ENCODE measurements at regions not wholly inside any gene's neighbourhood (a gene's known extent, or its start where the extent isn't known, plus 50 kb on each side); places are given as distances from the start of the nearest gene placed in this dataset.

- TF ChIP-seq SOX6 (IDR thresholded peaks at IDR 0.05) (no peak), SOX6 (CRISPR knock-in tag; IDR thresholded peaks at IDR 0.05) (peak; percentile 36; the same call in 1 of the 2 replicates)
- TF ChIP-seq, protein P1, sequence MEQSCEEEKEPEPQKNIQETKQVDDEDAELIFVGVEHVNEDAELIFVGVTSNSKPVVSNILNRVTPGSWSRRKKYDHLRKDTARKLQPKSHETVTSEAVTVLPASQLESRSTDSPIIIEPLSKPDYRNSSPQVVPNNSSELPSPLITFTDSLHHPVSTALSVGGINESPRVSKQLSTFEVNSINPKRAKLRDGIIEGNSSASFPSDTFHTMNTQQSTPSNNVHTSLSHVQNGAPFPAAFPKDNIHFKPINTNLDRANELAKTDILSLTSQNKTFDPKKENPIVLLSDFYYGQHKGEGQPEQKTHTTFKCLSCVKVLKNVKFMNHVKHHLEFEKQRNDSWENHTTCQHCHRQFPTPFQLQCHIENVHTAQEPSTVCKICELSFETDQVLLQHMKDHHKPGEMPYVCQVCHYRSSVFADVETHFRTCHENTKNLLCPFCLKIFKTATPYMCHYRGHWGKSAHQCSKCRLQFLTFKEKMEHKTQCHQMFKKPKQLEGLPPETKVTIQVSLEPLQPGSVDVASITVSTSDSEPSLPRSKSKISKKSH (CRISPR knock-in tag; IDR thresholded peaks at IDR 0.05; ENCODE audit: borderline replicate concordance): 0 out of 2 replicates have a peak, but pooled peaks have one; percentile 36
These were observed 85.6 kb downstream of the TTLL2 start (continued) for GRCh38 chr6:167410462-167410861.

DNA sequence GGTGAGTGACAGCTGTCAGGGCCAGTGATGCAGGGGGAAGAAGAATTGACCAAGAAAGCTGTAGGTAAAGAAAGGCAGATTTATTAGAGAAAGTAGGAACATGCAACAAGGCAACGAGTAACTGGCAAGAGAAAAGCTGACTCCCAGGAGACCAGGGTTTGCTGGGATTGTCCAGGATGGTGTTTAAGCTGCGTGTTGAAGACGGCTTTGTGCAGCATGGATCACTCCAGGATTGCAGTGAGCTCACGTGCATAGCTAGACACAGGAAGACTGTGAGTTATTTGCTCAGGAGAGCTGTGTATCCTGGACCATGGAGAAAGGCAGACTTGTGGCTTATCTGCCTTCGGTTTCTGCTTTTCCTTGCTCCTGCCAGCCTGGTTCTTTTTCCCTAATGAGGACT is 87.6 kb downstream of the TTLL2 start:
- H3K36me3 ChIP-seq (replicated peaks in 1 of 2; ENCODE audit: control insufficient read depth in 1 of 2, insufficient read depth in 2 of 2, low read length in 2 of 2): no peaks in the 10 kb centered on the region
- H4K20me1 ChIP-seq (ENCODE audit: insufficient read depth, low read length): no peaks in the 10 kb centered on the region
- no peak overlapping the region for H2AFZ ChIP-seq (ENCODE audit: low read length)
- WGBS (ENCODE audit: low lambda C conversion rate): 5% methylated on average over 5 of the region's 5 CpGs
- H3K27me3 ChIP-seq (ENCODE audit: control insufficient read depth in 1 of 2, insufficient read depth in 2 of 2, low read length in 2 of 2): peaks cover 11 to 49% of the 10 kb centered on the region in 2 experiments; a peak in 4 of 5 replicates
- H3K4me3 ChIP-seq (replicated peaks in 1 of 3; ENCODE audit: insufficient read depth in 1 of 3, low read depth in 2 of 3, low read length in 3 of 3): no peak overlapping the region
- peak overlapping the region; percentile 43 for H3K4me2 ChIP-seq (ENCODE audit: low read depth, low read length)
- no peak overlapping the region for H3K9ac ChIP-seq (ENCODE audit: insufficient read depth, low read depth, low read length)
- in situ Hi-C loops (cut with HindIII; ENCODE audit: extremely low pct_ligation_motif_present, low pct_unique_long_range_greater_than_20kb) (no loop called here), intact Hi-C loops (cut with micrococcal nuclease; ENCODE audit: unreplicated experiment) (loop anchor here (1.0 kb wide), 1 partner anchor 8 kb away; no protein-coding TSS in a partner anchor)
- BruUV-seq (replicated peaks): no TSS peak
- ATAC-seq: peak; percentile 11; the same call in 1 of the 3 replicates
- H3K27ac ChIP-seq (ENCODE audit: extremely low read length, insufficient read depth, low read length): no peak overlapping the region
- POLR2A ChIA-PET: interaction anchor here (1.0 to 2.1 kb wide), 2 partner anchors 11 to 71 kb away, joined by 4 to 8 read pairs; no protein-coding TSS in a partner anchor
- TF ChIP-seq ZNF292 (CRISPR knock-in tag; IDR thresholded peaks at IDR 0.05; ENCODE audit: borderline replicate concordance, low read depth) (peak; percentile 33; the same call in 1 of the 2 replicates), FOXA1 (IDR thresholded peaks at IDR 0.05) (no peak), FOXA1 (CRISPR knock-in tag; IDR thresholded peaks at IDR 0.05) (0 out of 2 replicates have a peak, but pooled peaks have one; percentile 35), BHLHE40 (IDR thresholded peaks at IDR 0.05; ENCODE audit: low read length) (peak; percentile 86), TEAD2 (CRISPR knock-in tag; IDR thresholded peaks at IDR 0.05) (no peak)
- TF ChIP-seq, protein P2, sequence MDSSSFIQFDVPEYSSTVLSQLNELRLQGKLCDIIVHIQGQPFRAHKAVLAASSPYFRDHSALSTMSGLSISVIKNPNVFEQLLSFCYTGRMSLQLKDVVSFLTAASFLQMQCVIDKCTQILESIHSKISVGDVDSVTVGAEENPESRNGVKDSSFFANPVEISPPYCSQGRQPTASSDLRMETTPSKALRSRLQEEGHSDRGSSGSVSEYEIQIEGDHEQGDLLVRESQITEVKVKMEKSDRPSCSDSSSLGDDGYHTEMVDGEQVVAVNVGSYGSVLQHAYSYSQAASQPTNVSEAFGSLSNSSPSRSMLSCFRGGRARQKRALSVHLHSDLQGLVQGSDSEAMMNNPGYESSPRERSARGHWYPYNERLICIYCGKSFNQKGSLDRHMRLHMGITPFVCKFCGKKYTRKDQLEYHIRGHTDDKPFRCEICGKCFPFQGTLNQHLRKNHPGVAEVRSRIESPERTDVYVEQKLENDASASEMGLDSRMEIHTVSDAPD (CRISPR knock-in tag; IDR thresholded peaks at IDR 0.05): no peak
- TF ChIP-seq, protein P3, sequence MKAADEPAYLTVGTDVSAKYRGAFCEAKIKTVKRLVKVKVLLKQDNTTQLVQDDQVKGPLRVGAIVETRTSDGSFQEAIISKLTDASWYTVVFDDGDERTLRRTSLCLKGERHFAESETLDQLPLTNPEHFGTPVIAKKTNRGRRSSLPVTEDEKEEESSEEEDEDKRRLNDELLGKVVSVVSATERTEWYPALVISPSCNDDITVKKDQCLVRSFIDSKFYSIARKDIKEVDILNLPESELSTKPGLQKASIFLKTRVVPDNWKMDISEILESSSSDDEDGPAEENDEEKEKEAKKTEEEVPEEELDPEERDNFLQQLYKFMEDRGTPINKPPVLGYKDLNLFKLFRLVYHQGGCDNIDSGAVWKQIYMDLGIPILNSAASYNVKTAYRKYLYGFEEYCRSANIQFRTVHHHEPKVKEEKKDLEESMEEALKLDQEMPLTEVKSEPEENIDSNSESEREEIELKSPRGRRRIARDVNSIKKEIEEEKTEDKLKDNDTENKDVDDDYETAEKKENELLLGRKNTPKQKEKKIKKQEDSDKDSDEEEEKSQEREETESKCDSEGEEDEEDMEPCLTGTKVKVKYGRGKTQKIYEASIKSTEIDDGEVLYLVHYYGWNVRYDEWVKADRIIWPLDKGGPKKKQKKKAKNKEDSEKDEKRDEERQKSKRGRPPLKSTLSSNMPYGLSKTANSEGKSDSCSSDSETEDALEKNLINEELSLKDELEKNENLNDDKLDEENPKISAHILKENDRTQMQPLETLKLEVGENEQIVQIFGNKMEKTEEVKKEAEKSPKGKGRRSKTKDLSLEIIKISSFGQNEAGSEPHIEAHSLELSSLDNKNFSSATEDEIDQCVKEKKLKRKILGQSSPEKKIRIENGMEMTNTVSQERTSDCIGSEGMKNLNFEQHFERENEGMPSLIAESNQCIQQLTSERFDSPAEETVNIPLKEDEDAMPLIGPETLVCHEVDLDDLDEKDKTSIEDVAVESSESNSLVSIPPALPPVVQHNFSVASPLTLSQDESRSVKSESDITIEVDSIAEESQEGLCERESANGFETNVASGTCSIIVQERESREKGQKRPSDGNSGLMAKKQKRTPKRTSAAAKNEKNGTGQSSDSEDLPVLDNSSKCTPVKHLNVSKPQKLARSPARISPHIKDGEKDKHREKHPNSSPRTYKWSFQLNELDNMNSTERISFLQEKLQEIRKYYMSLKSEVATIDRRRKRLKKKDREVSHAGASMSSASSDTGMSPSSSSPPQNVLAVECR (CRISPR knock-in tag; IDR thresholded peaks at IDR 0.05; ENCODE audit: borderline replicate concordance): 0 out of 2 replicates have a peak, but pooled peaks have one; percentile 20
- CTCF ChIA-PET (ENCODE audit: low intra/inter-chr PET ratio, low total read pairs): no interaction called here
- no peaks in the 10 kb centered on the region for H3K9me3 ChIP-seq (ENCODE audit: low read length)
- H3K4me1 ChIP-seq (ENCODE audit: insufficient read depth, low read length): peaks cover 72% of the 10 kb centered on the region
- H3K79me2 ChIP-seq (ENCODE audit: insufficient read depth, low read length): no peaks in the 10 kb centered on the region
- no peak for DNase-seq (ENCODE audit: low spot score)
- FAIRE-seq: no peak
